OCI-LY7 (cell line): ENCODE measurements at regions not wholly inside any gene's neighbourhood (a gene's known extent, or its start where the extent isn't known, plus 50 kb on each side); places are given as distances from the start of the nearest gene placed in this dataset.
"Not testable (repeated sequence)": the region's sequence is repeated elsewhere in the genome, so short reads cannot be mapped to it uniquely, and the experiment has no call there.

Experiments used
- BruUV-seq: library from RNA; stranded (reverse); fragments of 400-500 nt; replicated peaks from 2 replicates; lab custom pipeline; 2021; lab: Mats Ljungman, UMichigan
- CTCF ChIA-PET: fragments of 300-600 bp; sonication (Branson Sonifier 250); formaldehyde crosslinking; loops from one replicate; lab custom pipeline; 2022; ENCODE audit warnings: antibody characterized with exemption; ENCODE audit not compliant: unreplicated experiment; lab: Charles Lee
- POLR2A ChIA-PET: fragments of 300-600 bp; sonication (Branson Sonifier 250); formaldehyde crosslinking; loops from one replicate; lab custom pipeline; 2022; ENCODE audit warnings: antibody characterized with exemption; lab: Charles Lee
- DNase-seq: peaks from one replicate; pipeline ENCODE4 v3.0.0-alpha.2; 2015; ENCODE audit warnings: low spot score
- H2AFZ ChIP-seq: fragments of 200-600 bp; sonication (generic), shearing (Covaris generic); 2 replicates; pipeline ENCODE4 v1.6.1; 2014; ENCODE audit warnings: mild to moderate bottlenecking, antibody characterized with exemption, low read length, moderate library complexity
- H3K27ac ChIP-seq: fragments of 200-600 bp; sonication (generic); 2 replicates; pipeline ENCODE4 v1.5.1; 2014; ENCODE audit warnings: mixed run types, low read depth, mild to moderate bottlenecking, moderate library complexity, low read length, inconsistent platforms; ENCODE audit not compliant: poor library complexity, severe bottlenecking
- H3K36me3 ChIP-seq: fragments of 200-600 bp; sonication (generic); 2 replicates; pipeline ENCODE4 v1.6.1; 2014; ENCODE audit warnings: mild to moderate bottlenecking, antibody characterized with exemption, low read length, moderate library complexity, mixed read lengths; ENCODE audit not compliant: insufficient read depth
- H3K4me1 ChIP-seq: fragments of 200-600 bp; sonication (generic); 2 replicates; pipeline ENCODE4 v1.5.1; 2014; ENCODE audit warnings: mild to moderate bottlenecking, low read length; ENCODE audit not compliant: insufficient read depth, poor library complexity, severe bottlenecking
- H3K4me2 ChIP-seq: fragments of 200-600 bp; sonication (generic); 2 replicates; pipeline ENCODE4 v1.6.1; 2014; ENCODE audit warnings: mild to moderate bottlenecking, low read length
- H3K4me3 ChIP-seq: fragments of 200-600 bp; sonication (generic); 2 replicates; pipeline ENCODE4 v1.5.1; 2014; ENCODE audit warnings: mild to moderate bottlenecking, low read depth, low read length; ENCODE audit not compliant: poor library complexity, severe bottlenecking
- H3K79me2 ChIP-seq: fragments of 200-600 bp; sonication (generic); 2 replicates; pipeline ENCODE4 v1.6.1; 2016; ENCODE audit warnings: low read depth, mild to moderate bottlenecking, low read length, moderate library complexity, mixed read lengths; ENCODE audit not compliant: insufficient read depth
- H3K9me2 ChIP-seq: fragments of 200-600 bp; sonication (generic); 2 replicates; pipeline ENCODE4 v1.6.1; 2016; ENCODE audit warnings: mild to moderate bottlenecking, low read length, mixed read lengths; ENCODE audit not compliant: insufficient read depth
- H3K9me3 ChIP-seq: fragments of 200-600 bp; sonication (generic); 2 replicates; pipeline ENCODE4 v1.6.1; 2014; ENCODE audit warnings: mild to moderate bottlenecking, mixed run types, low read length, mixed read lengths
- H4K20me1 ChIP-seq: fragments of 200-600 bp; sonication (generic); 2 replicates; pipeline ENCODE4 v1.6.1; 2014; ENCODE audit warnings: mild to moderate bottlenecking, antibody characterized with exemption, low read length, moderate library complexity, mixed read lengths; ENCODE audit not compliant: insufficient read depth
- EZH2phosphoT487 ChIP-seq: fragments of 200-600 bp; sonication (generic); IDR thresholded peaks from 2 replicates; pipeline ENCODE4 v1.6.1; 2018; ENCODE audit warnings: low read depth, borderline replicate concordance, mild to moderate bottlenecking, mixed run types, antibody characterized with exemption, low read length, moderate library complexity, mixed read lengths
- intact Hi-C: fragments of 100-400 bp; cut with micrococcal nuclease; formaldehyde crosslinking; loops from one replicate; pipeline ENCODE4 v1.10.0; 2022; ENCODE audit not compliant: unreplicated experiment
- TF ChIP-seq, protein P1 (sequence below): fragments of 200-600 bp; sonication (generic); conservative IDR thresholded peaks from 2 replicates; pipeline ENCODE4 v1.5.1; 2014; ENCODE audit warnings: mild to moderate bottlenecking, antibody characterized with exemption, low read length, moderate library complexity, mixed read lengths

DNA sequence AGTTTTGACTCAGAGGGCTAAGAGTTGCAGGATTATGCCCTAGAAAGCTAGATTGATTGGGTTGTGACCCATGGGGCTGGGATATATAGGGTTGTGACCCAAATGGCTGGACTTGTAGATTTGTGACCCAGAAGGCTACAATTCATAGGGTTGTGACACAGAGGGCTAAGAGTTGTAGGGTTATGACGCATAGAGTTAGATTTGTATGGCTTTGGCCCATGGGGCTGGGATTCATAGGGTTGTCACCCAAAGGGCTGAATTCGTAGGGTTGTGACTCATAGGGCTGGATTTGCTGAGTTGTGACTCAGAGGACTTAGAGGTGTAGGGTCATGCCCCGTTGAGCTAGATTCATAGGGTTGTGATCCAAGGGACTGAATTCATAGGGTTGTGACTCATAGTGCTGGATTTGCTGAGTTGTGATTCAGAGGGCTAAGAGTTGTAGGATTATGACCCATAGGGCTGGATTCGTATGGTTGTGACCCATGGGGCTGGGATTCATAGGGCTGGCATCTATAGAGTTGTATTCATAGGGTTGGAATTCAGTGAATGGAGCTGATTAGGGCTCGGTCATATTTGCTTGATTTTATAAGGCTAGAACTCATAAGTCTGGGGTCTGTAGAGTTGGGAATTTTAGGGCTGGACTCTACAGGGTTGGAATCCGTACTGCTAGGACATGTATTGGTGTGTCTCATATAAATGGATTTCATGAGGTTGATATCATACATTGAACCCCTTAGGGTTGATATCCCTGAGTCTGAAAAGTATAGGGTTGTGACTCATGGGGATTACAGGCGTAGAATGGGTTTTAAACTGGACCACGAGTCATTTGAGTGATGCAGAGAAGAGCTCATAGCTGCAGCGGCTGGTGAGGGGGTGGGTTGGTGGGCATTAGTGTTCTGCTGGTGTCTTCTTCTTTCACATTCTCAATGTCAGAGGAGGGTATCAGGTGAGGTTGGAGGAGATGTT is 125.7 kb downstream of the CRLF2 start:
- Histone ChIP-seq H3K4me2 (no peak overlapping the region), H3K36me3 (no peaks in the 10 kb centered on the region), H2AFZ (no peak overlapping the region), H3K9me2 (no peaks in the 10 kb centered on the region), H3K27ac (no peak overlapping the region), H3K4me1 (no peaks in the 10 kb centered on the region), H4K20me1 (no peaks in the 10 kb centered on the region), H3K4me3 (no peak overlapping the region), H3K79me2 (no peaks in the 10 kb centered on the region), H3K9me3 (no peaks in the 10 kb centered on the region)
- BruUV-seq: no TSS peak
- intact Hi-C loops: no loop called here
- TF ChIP-seq, protein P1, sequence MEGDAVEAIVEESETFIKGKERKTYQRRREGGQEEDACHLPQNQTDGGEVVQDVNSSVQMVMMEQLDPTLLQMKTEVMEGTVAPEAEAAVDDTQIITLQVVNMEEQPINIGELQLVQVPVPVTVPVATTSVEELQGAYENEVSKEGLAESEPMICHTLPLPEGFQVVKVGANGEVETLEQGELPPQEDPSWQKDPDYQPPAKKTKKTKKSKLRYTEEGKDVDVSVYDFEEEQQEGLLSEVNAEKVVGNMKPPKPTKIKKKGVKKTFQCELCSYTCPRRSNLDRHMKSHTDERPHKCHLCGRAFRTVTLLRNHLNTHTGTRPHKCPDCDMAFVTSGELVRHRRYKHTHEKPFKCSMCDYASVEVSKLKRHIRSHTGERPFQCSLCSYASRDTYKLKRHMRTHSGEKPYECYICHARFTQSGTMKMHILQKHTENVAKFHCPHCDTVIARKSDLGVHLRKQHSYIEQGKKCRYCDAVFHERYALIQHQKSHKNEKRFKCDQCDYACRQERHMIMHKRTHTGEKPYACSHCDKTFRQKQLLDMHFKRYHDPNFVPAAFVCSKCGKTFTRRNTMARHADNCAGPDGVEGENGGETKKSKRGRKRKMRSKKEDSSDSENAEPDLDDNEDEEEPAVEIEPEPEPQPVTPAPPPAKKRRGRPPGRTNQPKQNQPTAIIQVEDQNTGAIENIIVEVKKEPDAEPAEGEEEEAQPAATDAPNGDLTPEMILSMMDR: no peak
- TF ChIP-seq EZH2phosphoT487: no peak
- ChIA-PET POLR2A (no interaction called here), CTCF (no interaction called here)
- DNase-seq: no peak

DNA sequence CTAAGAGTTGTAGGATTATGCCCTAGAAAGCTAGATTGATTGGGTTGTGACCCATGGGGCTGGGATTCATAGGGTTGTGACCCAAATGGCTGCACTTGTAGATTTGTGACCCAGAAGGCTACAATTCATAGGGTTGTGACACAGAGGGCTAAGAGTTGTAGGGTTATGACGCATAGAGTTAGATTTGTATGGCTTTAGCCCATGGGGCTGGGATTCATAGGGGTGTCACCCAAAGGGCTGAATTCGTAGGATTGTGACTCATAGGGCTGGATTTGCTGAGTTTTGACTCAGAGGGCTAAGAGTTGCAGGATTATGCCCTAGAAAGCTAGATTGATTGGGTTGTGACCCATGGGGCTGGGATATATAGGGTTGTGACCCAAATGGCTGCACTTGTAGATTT is 126.6 kb downstream of the CRLF2 start:
- POLR2A ChIA-PET, CTCF ChIA-PET: not testable (repeated sequence)

GRCh38 chrX:1084689-1085088 is 127.8 kb downstream of the CRLF2 start:
- intact Hi-C loops: no loop called here
- DNase-seq: no peak
- Histone ChIP-seq H3K79me2 (no peaks in the 10 kb centered on the region), H3K4me3 (no peak overlapping the region), H3K4me1 (no peaks in the 10 kb centered on the region), H2AFZ (no peak overlapping the region), H4K20me1 (no peaks in the 10 kb centered on the region), H3K27ac (no peak overlapping the region), H3K9me3 (no peaks in the 10 kb centered on the region), H3K9me2 (no peaks in the 10 kb centered on the region), H3K36me3 (no peaks in the 10 kb centered on the region), H3K4me2 (no peak overlapping the region)
- ChIA-PET CTCF (no interaction called here), POLR2A (no interaction called here)
- no TSS peak for BruUV-seq
- TF ChIP-seq, protein P1: no peak
- no peak for TF ChIP-seq EZH2phosphoT487

More for the DNA sequence above, 126.6 kb downstream of the CRLF2 start:
- intact Hi-C loops, H3K9me2 ChIP-seq, H3K79me2 ChIP-seq, BruUV-seq, H3K4me1 ChIP-seq, DNase-seq, H3K4me3 ChIP-seq, H3K4me2 ChIP-seq, H3K9me3 ChIP-seq, H3K36me3 ChIP-seq, H3K27ac ChIP-seq, H4K20me1 ChIP-seq, H2AFZ ChIP-seq: not testable (repeated sequence)
